HEK293 (cell line): ENCODE measurements at regions not wholly inside any gene's neighbourhood (a gene's known extent, or its start where the extent isn't known, plus 50 kb on each side); places are given as distances from the start of the nearest gene placed in this dataset.

Source experiments
- CTCF ChIA-PET: fragments of 350-600 bp; formaldehyde crosslinking; extraction: SDS; loops from one replicate; lab custom pipeline; 2021; ENCODE audit warnings: antibody characterized with exemption; lab: Yijun Ruan, JAX
- POLR2A ChIA-PET: fragments of 300-600 bp; formaldehyde crosslinking; extraction: SDS; loops from one replicate; lab custom pipeline; 2020; ENCODE audit warnings: antibody characterized with exemption, inconsistent platforms; lab: Yijun Ruan, JAX
- H3K27ac ChIP-seq: fragments of 200-500 bp; sonication (Bioruptor generic); 2 replicates; pipeline ENCODE4 v1.5.1; 2014; ENCODE audit warnings: low read depth, low read length, control low read depth, inconsistent platforms; ENCODE audit errors: extremely low read depth
- H3K36me3 ChIP-seq, 2 experiments: fragments of 200-500 bp in 1 of 2; sonication (Bioruptor generic) in 1 of 2; 1 replicate in 1 of 2; 2 replicates in 1 of 2; pipeline ENCODE4 v1.5.1; 2014 to 2017; ENCODE audit warnings: inconsistent platforms in 2 of 2, low read length in 2 of 2; ENCODE audit not compliant: control insufficient read depth in 2 of 2, insufficient read depth in 1 of 2
- H3K4me1 ChIP-seq: fragments of 200-500 bp; sonication (Bioruptor generic); 2 replicates; pipeline ENCODE4 v1.5.1; 2014; ENCODE audit warnings: mild to moderate bottlenecking, low read length, inconsistent platforms; ENCODE audit not compliant: control insufficient read depth, insufficient read depth
- H3K4me3 ChIP-seq: 2 replicates; pipeline ENCODE4 v1.5.1; 2011; ENCODE audit warnings: low read depth, mild to moderate bottlenecking, control low read depth, low read length, moderate library complexity
- H3K9me3 ChIP-seq: fragments of 200-500 bp; sonication (Bioruptor generic); 2 replicates; pipeline ENCODE4 v1.5.1; 2014; ENCODE audit warnings: low read depth, low read length, inconsistent platforms; ENCODE audit not compliant: control insufficient read depth, insufficient read depth
- CTCF ChIP-seq: fragments of 450-650 bp; formaldehyde crosslinking; IDR thresholded peaks from 2 replicates; pipeline ENCODE4 v1.5.1; 2016; ENCODE audit warnings: missing biosample characterization, missing genetic modification characterization
- HOXC10 ChIP-seq: sonication (generic); formaldehyde crosslinking; IDR thresholded peaks from 2 replicates; pipeline ENCODE4 v1.8.1; 2023; ENCODE audit warnings: mild to moderate bottlenecking, missing genetic modification reagents
- KLF10 ChIP-seq: fragments of 450-650 bp; IDR thresholded peaks from 2 replicates; pipeline ENCODE4 v1.5.1; 2018; ENCODE audit warnings: missing biosample characterization, mild to moderate bottlenecking, missing genetic modification characterization
- OSR2 ChIP-seq: fragments of 450-650 bp; formaldehyde crosslinking; IDR thresholded peaks from 2 replicates; pipeline ENCODE4 v1.5.1; 2016; ENCODE audit warnings: missing biosample characterization, missing genetic modification characterization
- PRDM6 ChIP-seq: fragments of 450-650 bp; formaldehyde crosslinking; IDR thresholded peaks from 2 replicates; pipeline ENCODE4 v1.5.1; 2017; ENCODE audit warnings: missing biosample characterization, missing genetic modification characterization
- REPIN1 ChIP-seq: fragments of 450-650 bp; formaldehyde crosslinking; IDR thresholded peaks from 2 replicates; pipeline ENCODE4 v1.5.1; 2017; ENCODE audit warnings: missing biosample characterization, missing genetic modification characterization, low read depth
- SP3 ChIP-seq: fragments of 450-650 bp; formaldehyde crosslinking; IDR thresholded peaks from 2 replicates; pipeline ENCODE4 v1.5.1; 2016; ENCODE audit warnings: missing biosample characterization, missing genetic modification characterization
- ZBTB11 ChIP-seq: fragments of 450-650 bp; formaldehyde crosslinking; conservative IDR thresholded peaks from 2 replicates; pipeline ENCODE4 v1.5.1; 2016; ENCODE audit warnings: low read depth, missing biosample characterization, missing genetic modification characterization
- ZBTB20 ChIP-seq: fragments of 450-650 bp; formaldehyde crosslinking; IDR thresholded peaks from 2 replicates; pipeline ENCODE4 v1.5.1; 2016; ENCODE audit warnings: missing biosample characterization, missing genetic modification characterization
- ZNF138 ChIP-seq: fragments of 450-650 bp; formaldehyde crosslinking; IDR thresholded peaks from 2 replicates; pipeline ENCODE4 v1.5.1; 2016; ENCODE audit warnings: missing biosample characterization, missing genetic modification characterization, borderline replicate concordance
- ZNF248 ChIP-seq: fragments of 450-650 bp; formaldehyde crosslinking; IDR thresholded peaks from 2 replicates; pipeline ENCODE4 v1.5.1; 2017; ENCODE audit warnings: missing biosample characterization, missing genetic modification characterization
- ZNF350 ChIP-seq: fragments of 450-650 bp; formaldehyde crosslinking; IDR thresholded peaks from 2 replicates; pipeline ENCODE4 v1.5.0; 2017; ENCODE audit warnings: missing biosample characterization, mild to moderate bottlenecking, missing genetic modification characterization
- ZNF366 ChIP-seq: fragments of 450-650 bp; formaldehyde crosslinking; conservative IDR thresholded peaks from 2 replicates; pipeline ENCODE4 v1.5.1; 2016; ENCODE audit warnings: missing biosample characterization, missing genetic modification characterization
- ZNF518A ChIP-seq: fragments of 450-650 bp; formaldehyde crosslinking; conservative IDR thresholded peaks from 2 replicates; pipeline ENCODE4 v1.5.1; 2016; ENCODE audit warnings: low read depth, missing biosample characterization, missing genetic modification characterization
- ZNF623 ChIP-seq: fragments of 450-650 bp; formaldehyde crosslinking; IDR thresholded peaks from 2 replicates; pipeline ENCODE4 v1.5.1; 2016; ENCODE audit warnings: missing biosample characterization, missing genetic modification characterization
- ZNF701 ChIP-seq: fragments of 450-650 bp; formaldehyde crosslinking; IDR thresholded peaks from 2 replicates; pipeline ENCODE4 v1.5.1; 2016; ENCODE audit warnings: missing biosample characterization, missing genetic modification characterization
- ZSCAN18 ChIP-seq: fragments of 450-650 bp; formaldehyde crosslinking; IDR thresholded peaks from 2 replicates; pipeline ENCODE4 v1.5.1; 2016; ENCODE audit warnings: missing biosample characterization, missing genetic modification characterization

- Histone ChIP-seq H3K4me1 (no peaks in the 10 kb centered on the region), H3K4me3 (no peak overlapping the region), H3K9me3 (no peaks in the 10 kb centered on the region), H3K27ac (no peak overlapping the region), H3K36me3 (no peaks in the 10 kb centered on the region)
- ChIA-PET POLR2A (no interaction called here), CTCF (no interaction called here)
- TF ChIP-seq ZNF623 (tag by site-specific recombination) (no peak), ZSCAN18 (tag by site-specific recombination) (no peak), HOXC10 (no peak), ZNF366 (tag by site-specific recombination) (no peak), ZNF248 (no peak), ZBTB11 (tag by site-specific recombination) (no peak), OSR2 (tag by site-specific recombination) (no peak), ZNF701 (tag by site-specific recombination) (no peak), PRDM6 (tag by site-specific recombination) (no peak), ZNF518A (tag by site-specific recombination) (no peak), ZBTB20 (tag by site-specific recombination) (no peak), ZNF138 (tag by site-specific recombination) (no peak), SP3 (no peak), ZNF350 (tag by site-specific recombination) (no peak), CTCF (no peak), REPIN1 (tag by site-specific recombination) (no peak), KLF10 (tag by site-specific recombination) (no peak)
These were observed 60.4 kb upstream of the NEK7 start for GRCh38 chr1:198096390-198096789.
